ENCODE measurements at regions not wholly inside any gene's neighbourhood (a gene's known extent, or its start where the extent isn't known, plus 50 kb on each side); places are given as distances from the start of the nearest gene placed in this dataset.
"Not testable (repeated sequence)": the region's sequence is repeated elsewhere in the genome, so short reads cannot be mapped to it uniquely, and the experiment has no call there.

DNA sequence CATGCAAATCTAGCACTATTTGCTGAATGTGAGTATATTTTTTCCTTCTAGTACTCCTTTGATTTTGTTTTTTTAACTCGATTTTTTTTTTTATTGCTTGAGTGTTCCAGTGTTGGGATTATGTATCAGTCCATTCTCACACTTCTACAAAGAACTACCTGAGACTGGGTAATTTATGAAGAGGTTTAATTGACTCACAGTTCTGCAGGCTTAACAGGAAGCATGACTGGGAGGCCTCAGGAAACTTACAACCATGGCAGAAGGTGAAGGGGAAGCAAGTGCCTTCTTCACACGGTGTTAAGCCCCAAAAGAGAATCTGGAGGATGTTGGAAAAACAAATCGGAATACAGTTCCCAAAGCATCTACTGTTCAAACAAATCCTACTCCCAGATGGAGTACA lies 69.1 kb downstream of the ZNF518B start:
- in situ Hi-C loops (cut with MboI; ENCODE audit: low sequenced_read_pairs): not testable (repeated sequence)

- in situ Hi-C loops (cut with MboI; ENCODE audit: low sequenced_read_pairs): no loop called here
Observed at GRCh38 chr4:10385994-10386394, 71.2 kb downstream of the ZNF518B start.

DNA sequence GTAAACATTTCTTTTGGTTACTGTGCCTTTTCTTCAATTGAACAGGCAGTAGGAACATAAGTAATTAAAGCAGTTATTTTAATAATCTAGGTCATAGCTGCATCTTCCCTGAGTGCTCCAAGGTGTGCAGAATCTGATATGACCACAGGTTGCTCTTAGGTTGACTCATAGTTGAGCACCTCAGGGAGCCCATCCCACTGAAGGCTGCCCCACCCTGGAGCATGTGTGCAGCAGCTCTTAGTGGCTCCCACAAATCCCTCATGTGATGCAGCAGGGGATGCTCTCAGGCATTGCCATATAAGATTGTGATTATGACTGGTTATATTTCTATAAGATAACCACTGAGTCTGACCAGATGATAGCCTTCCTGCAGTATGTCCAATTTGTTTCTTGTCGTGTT lies 72.3 kb downstream of the ZNF518B start:
- in situ Hi-C loops (cut with MboI; ENCODE audit: low sequenced_read_pairs): no loop called here

- in situ Hi-C loops (cut with MboI; ENCODE audit: low sequenced_read_pairs): no loop called here
Observed at GRCh38 chr4:10383417-10383816, 73.8 kb downstream of the ZNF518B start.

DNA sequence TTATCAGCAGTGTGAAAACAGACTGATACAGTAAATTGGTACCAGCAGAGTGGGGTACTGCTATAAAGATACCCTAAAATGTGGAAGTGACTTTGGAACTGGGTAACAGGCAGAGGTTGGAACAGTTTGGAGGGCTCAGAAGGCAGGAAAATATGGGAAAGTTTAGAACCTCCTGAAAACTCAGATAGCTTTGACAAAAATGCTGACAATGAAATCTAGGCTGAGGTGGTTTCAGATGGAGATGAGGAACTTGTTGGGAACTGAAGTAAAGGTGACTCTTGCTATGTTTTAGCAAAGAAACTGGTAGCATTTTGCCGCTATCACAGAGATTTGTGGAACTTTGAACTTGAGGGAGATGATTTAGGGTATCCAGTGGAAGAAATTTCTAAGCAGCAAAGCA lies 75.1 kb downstream of the ZNF518B start:
- in situ Hi-C loops (cut with MboI; ENCODE audit: low sequenced_read_pairs): not testable (repeated sequence)

GRCh38 chr4:10381146-10381545 lies 76.1 kb downstream of the ZNF518B start:
- in situ Hi-C loops (cut with MboI; ENCODE audit: low sequenced_read_pairs): no loop called here

GRCh38 chr4:10380735-10381134 lies 76.5 kb downstream of the ZNF518B start:
- in situ Hi-C loops (cut with MboI; ENCODE audit: low sequenced_read_pairs): no loop called here

DNA sequence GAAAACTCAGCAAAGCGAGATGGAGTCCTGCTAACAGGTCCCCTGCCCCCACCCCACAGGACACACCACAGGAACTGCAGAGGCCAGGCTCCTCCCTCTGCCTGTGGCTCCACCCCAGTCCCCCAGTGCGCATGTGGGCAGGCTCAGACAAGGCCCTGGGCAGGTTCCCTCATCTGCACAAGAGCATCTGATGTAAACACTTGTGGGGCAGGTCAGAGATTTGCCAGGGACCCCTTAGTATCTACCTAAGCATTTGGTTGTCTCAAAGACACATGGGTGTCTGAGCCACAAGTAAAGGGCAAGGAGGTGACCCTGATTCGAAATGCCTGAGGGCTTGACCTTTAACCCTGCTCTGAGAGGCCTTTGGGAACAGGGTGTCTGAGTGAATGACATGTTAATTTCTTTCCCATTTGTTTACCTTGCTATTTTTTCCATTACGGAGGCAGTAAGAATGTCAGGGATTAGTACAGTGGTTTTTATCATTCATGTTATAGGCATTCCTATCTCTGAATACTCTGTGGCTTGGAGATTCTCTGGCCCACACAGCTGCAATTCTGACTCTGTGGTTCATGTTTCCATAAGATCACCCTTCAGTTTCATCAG lies 85.3 kb downstream of the ZNF518B start:
- in situ Hi-C loops (cut with MboI; ENCODE audit: low sequenced_read_pairs): no loop called here

- in situ Hi-C loops (cut with MboI; ENCODE audit: low sequenced_read_pairs): no loop called here
Observed at GRCh38 chr4:10371121-10371520, 86.1 kb downstream of the ZNF518B start.

DNA sequence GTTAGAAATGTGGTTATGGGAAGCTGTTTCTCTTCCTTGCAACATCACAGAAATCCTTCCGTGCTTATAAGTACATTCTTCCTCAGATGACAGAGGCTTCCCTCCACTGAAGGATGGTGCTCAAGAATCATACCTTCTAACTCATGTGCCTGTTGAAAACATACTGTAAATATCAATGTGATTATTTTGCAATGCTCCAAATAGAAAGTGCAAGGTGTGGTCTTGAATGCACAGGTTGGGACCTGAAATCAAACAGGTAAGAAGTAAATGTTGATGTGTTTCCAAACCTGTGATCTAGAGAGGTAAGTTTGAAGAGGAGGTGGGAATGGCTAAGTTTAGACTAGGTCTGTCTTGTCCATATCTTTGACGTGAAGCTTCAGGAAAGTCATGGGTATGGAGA lies 87.7 kb downstream of the ZNF518B start:
- in situ Hi-C loops (cut with MboI; ENCODE audit: low sequenced_read_pairs): no loop called here

DNA sequence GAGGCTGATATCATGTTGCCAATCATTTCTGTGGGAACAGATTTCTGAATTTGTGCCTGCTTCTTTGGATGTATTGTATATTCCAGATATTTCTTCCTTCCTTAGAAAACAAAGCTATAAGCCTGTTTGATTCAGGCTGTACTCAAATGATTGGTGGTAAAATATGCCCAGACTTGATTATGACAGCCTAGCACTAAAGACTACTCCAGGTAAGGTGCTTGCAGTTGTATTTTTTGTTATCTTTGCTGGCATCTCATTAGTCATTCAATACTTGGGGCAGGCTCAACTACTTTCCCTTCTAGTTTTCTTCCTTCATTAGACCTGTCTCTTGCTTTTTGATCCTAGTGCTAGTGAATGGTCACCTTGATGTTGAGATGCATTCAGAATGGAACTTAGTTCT lies 90.6 kb downstream of the ZNF518B start:
- in situ Hi-C loops (cut with MboI; ENCODE audit: low sequenced_read_pairs): no loop called here

- in situ Hi-C loops (cut with MboI; ENCODE audit: low sequenced_read_pairs): no loop called here
Observed at GRCh38 chr4:10364194-10364593, 93.0 kb downstream of the ZNF518B start.

DNA sequence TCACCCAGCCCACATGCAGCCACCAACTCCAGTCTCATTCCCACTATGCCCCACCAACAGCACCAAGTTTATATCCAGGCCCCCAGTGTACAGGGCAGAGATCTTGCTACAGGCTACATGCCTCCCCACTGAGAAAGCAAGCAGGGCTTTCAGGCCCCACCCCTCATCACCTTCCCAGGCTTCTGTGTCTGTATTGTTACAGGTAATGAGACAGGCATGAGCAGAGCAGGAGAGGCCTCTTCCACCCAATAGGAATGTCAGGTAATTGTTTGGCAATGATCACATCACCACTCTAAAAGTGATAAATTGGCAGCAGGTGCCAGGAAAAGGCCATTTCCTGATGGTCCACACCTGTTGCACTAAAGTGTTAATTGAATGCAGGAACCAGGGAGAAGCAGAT lies 102.5 kb downstream of the ZNF518B start:
- in situ Hi-C loops (cut with MboI; ENCODE audit: low sequenced_read_pairs): no loop called here

DNA sequence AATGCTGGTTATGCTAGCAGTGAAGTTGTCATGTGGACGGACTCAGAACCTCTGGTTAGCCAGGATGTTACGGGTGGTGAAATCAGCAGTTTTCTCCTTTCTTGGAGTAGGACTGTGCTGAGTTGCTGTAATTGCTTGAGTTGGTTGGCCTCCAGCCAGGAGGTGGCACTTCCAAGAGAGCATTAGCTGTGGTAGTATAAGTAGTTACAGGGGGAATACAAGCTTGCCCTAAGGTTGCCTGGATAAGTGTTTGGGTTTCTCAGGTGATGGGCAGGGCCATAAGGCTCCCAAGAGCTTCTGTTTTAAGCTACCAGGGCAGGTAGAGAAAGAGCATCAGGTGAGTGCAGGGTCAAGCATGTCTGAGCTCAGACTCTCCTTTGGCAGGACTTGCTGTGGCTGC lies 103.0 kb downstream of the ZNF518B start:
- in situ Hi-C loops (cut with MboI; ENCODE audit: low sequenced_read_pairs): no loop called here

GRCh38 chr4:10353110-10353509 lies 104.1 kb downstream of the ZNF518B start:
- in situ Hi-C loops (cut with MboI; ENCODE audit: low sequenced_read_pairs): no loop called here

DNA sequence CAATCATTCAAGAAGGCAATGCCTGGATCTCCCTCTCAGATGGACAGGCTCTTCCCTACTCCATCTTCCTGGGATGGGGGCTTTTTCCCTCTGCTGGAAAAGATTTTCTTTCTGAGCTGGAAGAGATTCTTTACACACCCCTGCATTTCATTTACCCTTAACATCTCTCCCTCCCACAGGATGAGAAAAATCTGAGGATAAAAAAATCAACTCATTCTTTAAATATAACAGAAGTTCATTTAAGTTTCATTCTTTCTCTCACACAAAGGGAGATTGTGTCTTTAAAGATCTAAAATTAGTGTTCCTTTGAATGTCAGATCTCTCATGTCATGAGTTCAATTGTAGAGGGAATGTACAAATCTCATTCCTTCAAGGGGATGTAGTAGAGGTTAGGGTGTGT lies 109.0 kb downstream of the ZNF518B start:
- in situ Hi-C loops (cut with MboI; ENCODE audit: low sequenced_read_pairs): no loop called here

DNA sequence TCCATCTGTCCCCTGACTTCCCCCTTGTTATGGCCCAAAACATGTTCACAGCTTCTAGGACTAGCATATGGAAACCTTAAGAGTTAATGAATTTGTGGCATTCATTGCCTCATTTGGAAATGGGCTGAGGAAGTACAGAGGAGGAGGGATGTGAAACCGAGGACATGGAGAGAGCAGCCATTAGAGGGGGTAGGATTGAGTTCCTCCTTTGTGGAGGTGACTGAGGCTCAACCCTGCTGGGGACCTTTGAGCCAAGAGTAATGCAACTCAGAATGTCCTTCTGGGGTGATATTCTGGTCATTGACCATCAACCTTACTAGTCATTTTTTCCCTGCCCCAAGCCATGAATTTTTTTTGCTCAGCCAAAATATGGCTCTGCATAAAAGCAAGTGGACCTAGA lies 109.4 kb downstream of the ZNF518B start:
- in situ Hi-C loops (cut with MboI; ENCODE audit: low sequenced_read_pairs): no loop called here

- in situ Hi-C loops (cut with MboI; ENCODE audit: low sequenced_read_pairs): no loop called here
Observed at GRCh38 chr4:10347281-10347795, 109.9 kb downstream of the ZNF518B start.

DNA sequence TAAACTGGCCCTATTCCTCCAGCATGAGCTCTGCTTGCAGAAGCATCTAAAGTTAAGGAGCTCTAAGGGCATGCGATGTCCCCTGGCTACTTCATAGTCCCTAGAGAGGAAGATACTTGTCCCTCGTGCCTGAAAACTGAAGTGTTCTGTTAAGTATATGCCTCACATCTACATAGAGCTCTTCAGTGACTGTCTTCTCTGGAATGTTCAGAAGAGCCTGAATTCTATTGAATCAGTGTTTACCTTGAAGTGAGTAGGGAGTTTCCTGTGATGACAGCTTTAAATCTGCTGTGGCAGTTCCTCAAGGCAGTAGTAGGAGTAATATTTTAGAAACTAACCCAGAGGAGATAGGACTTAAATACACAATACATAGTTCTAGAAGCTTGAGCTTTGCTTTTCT lies 111.2 kb downstream of the ZNF518B start:
- in situ Hi-C loops (cut with MboI; ENCODE audit: low sequenced_read_pairs): no loop called here

GRCh38 chr4:10345381-10345784 lies 111.8 kb downstream of the ZNF518B start:
- in situ Hi-C loops (cut with MboI; ENCODE audit: low sequenced_read_pairs): no loop called here

DNA sequence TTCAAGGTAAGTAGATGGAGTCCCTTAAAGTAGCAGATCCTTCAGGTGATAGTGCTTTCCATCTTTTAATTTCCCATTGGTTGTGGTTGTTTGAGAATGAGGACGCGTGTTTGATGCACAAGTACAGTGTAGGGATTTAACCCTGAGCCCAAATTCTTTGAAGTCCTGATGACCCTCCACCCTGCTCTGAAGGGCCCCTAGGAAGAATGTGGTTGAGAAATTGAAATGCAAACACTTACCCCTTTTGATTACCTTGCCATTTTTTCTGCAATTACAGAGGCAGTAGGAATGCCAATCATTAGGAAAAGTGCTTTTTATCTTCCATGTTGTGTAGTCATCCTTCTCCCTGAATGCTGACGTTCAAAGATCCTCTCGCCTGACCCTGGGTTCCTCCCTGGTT lies 112.4 kb downstream of the ZNF518B start:
- in situ Hi-C loops (cut with MboI; ENCODE audit: low sequenced_read_pairs): no loop called here

DNA sequence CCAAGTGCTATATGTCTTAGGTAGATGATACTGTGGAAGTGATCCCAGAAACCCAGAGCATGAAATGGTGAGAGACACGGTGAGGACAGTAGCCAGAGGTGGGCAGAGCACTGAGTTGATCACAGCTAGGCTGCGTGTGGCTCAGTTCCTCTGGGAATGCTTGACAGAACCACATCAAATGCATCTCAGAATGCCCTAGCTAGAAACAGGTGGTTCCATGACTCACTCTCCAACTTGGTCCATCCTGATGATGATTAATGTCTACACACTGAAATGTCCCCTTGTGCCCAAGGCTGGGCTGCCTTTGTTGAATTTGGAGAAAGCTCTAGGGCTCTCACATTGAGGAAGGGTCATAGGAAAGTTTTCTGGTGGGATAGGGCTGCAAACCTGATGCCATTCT lies 113.6 kb downstream of the ZNF518B start:
- in situ Hi-C loops (cut with MboI; ENCODE audit: low sequenced_read_pairs): no loop called here

GRCh38 chr4:10342866-10343265 lies 114.4 kb downstream of the ZNF518B start:
- in situ Hi-C loops (cut with MboI; ENCODE audit: low sequenced_read_pairs): no loop called here
